Natural killer cell (primary cell): ENCODE measurements at regions not wholly inside any gene's neighbourhood (a gene's known extent, or its start where the extent isn't known, plus 50 kb on each side); places are given as distances from the start of the nearest gene placed in this dataset.

Experiments
- ATAC-seq, 3 donors: fragments of 150-1000 bp in 2 of 3; fragments of 200-7000 bp in 1 of 3; cut with Tn5 transposase; 1 replicate in 1 of 3; 2 replicates in 2 of 3; pipeline ENCODE4 v1.10.0; 2021; ENCODE audit warnings: mild to moderate bottlenecking in 2 of 3, moderate library complexity in 2 of 3
- DNase-seq, 2 donors: peaks; one replicate each; pipeline versions ENCODE4 v3.0.0 to v3.0.0-alpha.2; 2013 to 2021; ENCODE audit warnings: mixed read lengths in 1 of 2
- H3K27ac ChIP-seq: one replicate; pipeline ENCODE4 v1.5.1; 2013; ENCODE audit warnings: mild to moderate bottlenecking, low read length
- H3K27me3 ChIP-seq: one replicate; pipeline ENCODE4 v1.6.1; 2013; ENCODE audit warnings: low read length; ENCODE audit not compliant: control insufficient read depth, insufficient read depth
- H3K36me3 ChIP-seq: one replicate; pipeline ENCODE4 v1.6.1; 2013; ENCODE audit warnings: low read length; ENCODE audit not compliant: control insufficient read depth, insufficient read depth
- H3K4me1 ChIP-seq: one replicate; pipeline ENCODE4 v1.6.1; 2013; ENCODE audit warnings: low read length; ENCODE audit not compliant: control insufficient read depth, insufficient read depth
- H3K4me3 ChIP-seq: one replicate; pipeline ENCODE4 v1.5.1; 2013; ENCODE audit warnings: low read length
- H3K9me3 ChIP-seq: one replicate; pipeline ENCODE4 v1.6.1; 2013; ENCODE audit warnings: low read length; ENCODE audit not compliant: control insufficient read depth, insufficient read depth
- H3K27ac Mint-ChIP-seq, 2 donors: one replicate each; pipeline ENCODE4 v1.8.0; 2022; ENCODE audit warnings: mild to moderate bottlenecking in 2 of 2, mixed read lengths in 2 of 2, moderate library complexity in 1 of 2
- H3K27me3 Mint-ChIP-seq, 2 donors: one replicate each; pipeline ENCODE4 v1.8.0; 2022; ENCODE audit warnings: low read depth in 2 of 2, mixed read lengths in 2 of 2
- H3K36me3 Mint-ChIP-seq: one replicate; pipeline ENCODE4 v1.8.0; 2022; ENCODE audit warnings: mixed read lengths
- H3K4me1 Mint-ChIP-seq, 2 donors: one replicate each; pipeline ENCODE4 v1.8.0; 2022; ENCODE audit warnings: mixed read lengths in 2 of 2
- H3K4me3 Mint-ChIP-seq: one replicate; pipeline ENCODE4 v1.8.0; 2022; ENCODE audit warnings: mild to moderate bottlenecking, moderate library complexity, mixed read lengths
- H3K9me3 Mint-ChIP-seq, 2 donors: one replicate each; pipeline ENCODE4 v1.8.0; 2022; ENCODE audit warnings: mixed read lengths in 2 of 2
- WGBS: methylation state at CpG from one replicate; pipeline ENCODE4 v1.1.7; 2013; ENCODE audit warnings: missing lambda C conversion rate; ENCODE audit not compliant: insufficient coverage; 5-methylcytosine and 5-hydroxymethylcytosine counted together
- intact Hi-C: fragments of 100-400 bp; cut with micrococcal nuclease; formaldehyde crosslinking; loops from one replicate; pipeline ENCODE4 v1.14.2; 2022
- TF ChIP-seq, protein P1 (sequence below): fragments of 200-600 bp; IDR thresholded peaks from one replicate; pipeline ENCODE4 v1.8.0; 2022; ENCODE audit warnings: antibody characterized with exemption

- H3K27ac Mint-ChIP-seq = no peak overlapping the region
- no peaks in the 10 kb centered on the region for H3K9me3 Mint-ChIP-seq
- TF ChIP-seq, protein P1, sequence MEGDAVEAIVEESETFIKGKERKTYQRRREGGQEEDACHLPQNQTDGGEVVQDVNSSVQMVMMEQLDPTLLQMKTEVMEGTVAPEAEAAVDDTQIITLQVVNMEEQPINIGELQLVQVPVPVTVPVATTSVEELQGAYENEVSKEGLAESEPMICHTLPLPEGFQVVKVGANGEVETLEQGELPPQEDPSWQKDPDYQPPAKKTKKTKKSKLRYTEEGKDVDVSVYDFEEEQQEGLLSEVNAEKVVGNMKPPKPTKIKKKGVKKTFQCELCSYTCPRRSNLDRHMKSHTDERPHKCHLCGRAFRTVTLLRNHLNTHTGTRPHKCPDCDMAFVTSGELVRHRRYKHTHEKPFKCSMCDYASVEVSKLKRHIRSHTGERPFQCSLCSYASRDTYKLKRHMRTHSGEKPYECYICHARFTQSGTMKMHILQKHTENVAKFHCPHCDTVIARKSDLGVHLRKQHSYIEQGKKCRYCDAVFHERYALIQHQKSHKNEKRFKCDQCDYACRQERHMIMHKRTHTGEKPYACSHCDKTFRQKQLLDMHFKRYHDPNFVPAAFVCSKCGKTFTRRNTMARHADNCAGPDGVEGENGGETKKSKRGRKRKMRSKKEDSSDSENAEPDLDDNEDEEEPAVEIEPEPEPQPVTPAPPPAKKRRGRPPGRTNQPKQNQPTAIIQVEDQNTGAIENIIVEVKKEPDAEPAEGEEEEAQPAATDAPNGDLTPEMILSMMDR = no peak
- Histone ChIP-seq H3K4me3 (no peak overlapping the region), H3K27ac (no peak overlapping the region), H3K36me3 (no peaks in the 10 kb centered on the region), H3K27me3 (no peaks in the 10 kb centered on the region), H3K9me3 (no peaks in the 10 kb centered on the region), H3K4me1 (no peaks in the 10 kb centered on the region)
- 82% methylated on average over 10 of the region's 10 CpGs for WGBS
- intact Hi-C loops = no loop called here
- no peaks in the 10 kb centered on the region for H3K4me1 Mint-ChIP-seq
- peaks cover 0 to 3% of the 10 kb centered on the region in 2 donors for H3K27me3 Mint-ChIP-seq
- ATAC-seq = no peak
- no peaks in the 10 kb centered on the region for H3K36me3 Mint-ChIP-seq
- H3K4me3 Mint-ChIP-seq = no peak overlapping the region
- no peak for DNase-seq
Observed at GRCh38 chr2:6757215-6757614, 108.5 kb downstream of the CMPK2 start.

DNA sequence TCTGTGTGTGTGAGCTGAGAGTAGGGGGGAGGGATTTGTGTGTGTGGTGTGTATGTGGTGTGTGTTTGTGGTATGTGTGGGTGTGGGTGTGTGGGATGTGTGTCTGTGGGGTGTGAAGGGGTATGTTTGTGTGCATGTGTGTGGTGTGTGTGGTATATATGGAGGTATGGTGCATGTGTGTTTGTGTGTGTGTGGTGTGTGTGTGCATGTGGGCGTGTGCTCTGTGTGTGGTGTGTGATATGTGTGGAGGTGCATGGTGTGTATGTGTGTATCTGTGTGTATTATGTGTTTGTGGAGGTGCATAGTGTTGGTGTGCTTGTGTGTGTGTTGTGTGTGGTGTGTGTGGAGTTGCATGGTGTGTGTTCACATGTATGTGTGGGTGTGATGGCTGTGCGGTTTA, 106.0 kb downstream of the CMPK2 start:
- no peaks in the 10 kb centered on the region for H3K27me3 ChIP-seq
- ATAC-seq = peak in 1 of 3 donors; percentile 28
- no peaks in the 10 kb centered on the region for H3K36me3 ChIP-seq
- Mint-ChIP-seq H3K9me3 (no peaks in the 10 kb centered on the region), H3K4me3 (no peak overlapping the region), H3K27ac (no peak overlapping the region), H3K4me1 (no peaks in the 10 kb centered on the region), H3K27me3 (no peaks in the 10 kb centered on the region), H3K36me3 (no peaks in the 10 kb centered on the region)
- H3K9me3 ChIP-seq = no peaks in the 10 kb centered on the region
- TF ChIP-seq, protein P1 = no peak
- no peak overlapping the region for H3K4me3 ChIP-seq
- no peak overlapping the region for H3K27ac ChIP-seq
- no peaks in the 10 kb centered on the region for H3K4me1 ChIP-seq
- intact Hi-C loops = no loop called here
- DNase-seq = no peak
- 89% methylated on average over 2 of the region's 2 CpGs for WGBS

- no peak overlapping the region for H3K27ac Mint-ChIP-seq
- H3K27me3 Mint-ChIP-seq = no peaks in the 10 kb centered on the region
- DNase-seq = no peak
- Histone ChIP-seq H3K27ac (no peak overlapping the region), H3K27me3 (no peaks in the 10 kb centered on the region), H3K36me3 (no peaks in the 10 kb centered on the region), H3K4me1 (no peaks in the 10 kb centered on the region), H3K9me3 (no peaks in the 10 kb centered on the region), H3K4me3 (no peak overlapping the region)
- ATAC-seq = peak in 1 of 3 donors; percentile 47
- intact Hi-C loops = no loop called here
- WGBS = 97% methylated on average over 5 of the region's 5 CpGs
- no peak overlapping the region for H3K4me3 Mint-ChIP-seq
- no peaks in the 10 kb centered on the region for H3K36me3 Mint-ChIP-seq
- no peaks in the 10 kb centered on the region for H3K4me1 Mint-ChIP-seq
- TF ChIP-seq, protein P1 = no peak
- no peaks in the 10 kb centered on the region for H3K9me3 Mint-ChIP-seq
Observed at GRCh38 chr2:6760132-6760531, 105.6 kb downstream of the CMPK2 start.

GRCh38 chr2:6764968-6765723, 100.6 kb downstream of the CMPK2 start:
- ATAC-seq (no peak), DNase-seq (no peak)
- H3K27me3 Mint-ChIP-seq = no peaks in the 10 kb centered on the region
- TF ChIP-seq, protein P1 = no peak
- Histone ChIP-seq H3K4me1 (no peaks in the 10 kb centered on the region), H3K27ac (no peak overlapping the region), H3K36me3 (no peaks in the 10 kb centered on the region), H3K27me3 (no peaks in the 10 kb centered on the region), H3K4me3 (no peak overlapping the region), H3K9me3 (no peaks in the 10 kb centered on the region)
- no peaks in the 10 kb centered on the region for H3K36me3 Mint-ChIP-seq
- H3K9me3 Mint-ChIP-seq = no peaks in the 10 kb centered on the region
- no peak overlapping the region for H3K4me3 Mint-ChIP-seq
- 96% methylated on average over 9 of the region's 9 CpGs for WGBS
- intact Hi-C loops = no loop called here
- no peaks in the 10 kb centered on the region for H3K4me1 Mint-ChIP-seq
- no peak overlapping the region for H3K27ac Mint-ChIP-seq
